Uterus (tissue), 2 donors: ENCODE measurements at regions not wholly inside any gene's neighbourhood (a gene's known extent, or its start where the extent isn't known, plus 50 kb on each side); places are given as distances from the start of the nearest gene placed in this dataset.

ENCODE experiments used
- POLR2A ChIP-seq, 2 donors: fragments of 450-650 bp; IDR thresholded peaks; one replicate each; pipeline ENCODE4 v1.6.1; 2016; ENCODE audit warnings: antibody characterized with exemption in 2 of 2, mild to moderate bottlenecking in 1 of 2, moderate library complexity in 1 of 2
- TF ChIP-seq, protein P1 (sequence below), 4 experiments: fragments of 200-600 bp in 2 of 4; fragments of 450-650 bp in 2 of 4; sonication (generic) in 2 of 4; IDR thresholded peaks; one replicate each; pipeline ENCODE4 v1.5.1; 2016 to 2019; ENCODE audit warnings: antibody characterized with exemption in 4 of 4, mild to moderate bottlenecking in 2 of 4, moderate library complexity in 1 of 4

DNA sequence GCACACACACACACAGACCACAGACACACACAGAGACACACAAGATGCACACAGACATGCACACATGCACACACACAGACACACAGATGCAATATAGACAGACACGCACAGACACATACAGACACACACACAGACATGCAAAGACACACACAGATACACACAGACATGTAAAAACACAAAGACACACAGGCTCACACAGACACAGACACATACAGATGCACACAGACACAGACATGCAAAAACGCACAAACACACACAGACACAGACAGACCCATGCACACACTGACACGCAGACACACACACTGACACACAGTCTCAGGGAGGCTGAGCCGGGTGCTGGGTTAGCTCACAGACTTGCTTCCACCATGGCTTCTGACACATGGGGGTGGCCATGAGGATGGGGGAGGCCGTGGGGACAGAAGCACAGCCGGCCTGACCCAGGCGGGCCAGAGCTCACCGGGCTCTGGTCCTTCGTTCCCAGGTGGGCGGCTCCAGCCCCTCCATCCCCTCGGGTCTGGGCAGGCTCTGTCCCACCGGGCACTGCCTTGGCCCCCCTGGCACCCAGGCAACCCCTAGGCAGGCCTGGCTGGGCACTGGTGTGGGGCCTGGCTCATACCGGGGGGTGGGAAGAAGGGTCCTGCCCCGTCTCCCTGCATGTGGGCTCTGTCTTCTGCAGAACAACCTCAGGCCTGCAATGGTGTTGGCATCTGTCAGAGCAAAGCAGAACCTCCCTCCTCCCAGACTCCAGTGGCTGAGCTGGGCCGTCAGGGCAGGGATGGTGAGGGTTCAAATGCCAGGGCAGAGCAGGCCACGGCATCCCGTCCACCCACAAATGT is 1489.5 kb downstream of the BRD1 start:
- TF ChIP-seq, protein P1, sequence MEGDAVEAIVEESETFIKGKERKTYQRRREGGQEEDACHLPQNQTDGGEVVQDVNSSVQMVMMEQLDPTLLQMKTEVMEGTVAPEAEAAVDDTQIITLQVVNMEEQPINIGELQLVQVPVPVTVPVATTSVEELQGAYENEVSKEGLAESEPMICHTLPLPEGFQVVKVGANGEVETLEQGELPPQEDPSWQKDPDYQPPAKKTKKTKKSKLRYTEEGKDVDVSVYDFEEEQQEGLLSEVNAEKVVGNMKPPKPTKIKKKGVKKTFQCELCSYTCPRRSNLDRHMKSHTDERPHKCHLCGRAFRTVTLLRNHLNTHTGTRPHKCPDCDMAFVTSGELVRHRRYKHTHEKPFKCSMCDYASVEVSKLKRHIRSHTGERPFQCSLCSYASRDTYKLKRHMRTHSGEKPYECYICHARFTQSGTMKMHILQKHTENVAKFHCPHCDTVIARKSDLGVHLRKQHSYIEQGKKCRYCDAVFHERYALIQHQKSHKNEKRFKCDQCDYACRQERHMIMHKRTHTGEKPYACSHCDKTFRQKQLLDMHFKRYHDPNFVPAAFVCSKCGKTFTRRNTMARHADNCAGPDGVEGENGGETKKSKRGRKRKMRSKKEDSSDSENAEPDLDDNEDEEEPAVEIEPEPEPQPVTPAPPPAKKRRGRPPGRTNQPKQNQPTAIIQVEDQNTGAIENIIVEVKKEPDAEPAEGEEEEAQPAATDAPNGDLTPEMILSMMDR (IDR thresholded peaks at IDR 0.05), result no peak
- TF ChIP-seq POLR2A (IDR thresholded peaks at IDR 0.05), result no peak
